Liver (tissue), 8 donors: ENCODE measurements at regions not wholly inside any gene's neighbourhood (a gene's known extent, or its start where the extent isn't known, plus 50 kb on each side); places are given as distances from the start of the nearest gene placed in this dataset.

Experiments used
- DNase-seq: peaks from one replicate; pipeline ENCODE4 v3.0.0-alpha.2; 2017; ENCODE audit warnings: low spot score
- H3K27ac ChIP-seq, 2 donors: one replicate each; pipeline ENCODE4 v1.7.0; 2013; ENCODE audit warnings: inconsistent platforms in 2 of 2, low read length in 2 of 2, control low read depth in 1 of 2, low read depth in 1 of 2, mild to moderate bottlenecking in 1 of 2
- H3K27me3 ChIP-seq, 4 donors: one replicate each; pipeline versions ENCODE4 v1.6.1 to v1.7.0; 2013; ENCODE audit warnings: low read length in 3 of 4, inconsistent platforms in 1 of 4, mild to moderate bottlenecking in 1 of 4, moderate library complexity in 1 of 4; ENCODE audit not compliant: control insufficient read depth in 4 of 4, insufficient read depth in 4 of 4
- H3K36me3 ChIP-seq, 4 donors: one replicate each; pipeline versions ENCODE4 v1.6.1 to v1.7.0; 2013; ENCODE audit warnings: low read length in 3 of 4, mild to moderate bottlenecking in 3 of 4, low read depth in 1 of 4, moderate library complexity in 1 of 4; ENCODE audit not compliant: control insufficient read depth in 4 of 4, insufficient read depth in 3 of 4
- H3K4me1 ChIP-seq, 4 donors: one replicate each; pipeline versions ENCODE4 v1.6.1 to v1.7.0; 2013; ENCODE audit warnings: low read length in 3 of 4, mild to moderate bottlenecking in 3 of 4, moderate library complexity in 1 of 4; ENCODE audit not compliant: control insufficient read depth in 4 of 4, insufficient read depth in 4 of 4
- H3K4me3 ChIP-seq, 3 donors: one replicate each; pipeline versions ENCODE4 v1.6.1 to v1.7.0; 2013; ENCODE audit warnings: low read length in 3 of 3, control low read depth in 1 of 3, low read depth in 1 of 3, mild to moderate bottlenecking in 1 of 3
- H3K9ac ChIP-seq, 2 donors: one replicate each; pipeline ENCODE4 v1.7.0; 2013; ENCODE audit warnings: low read length in 2 of 2, mild to moderate bottlenecking in 2 of 2, moderate library complexity in 2 of 2, control low read depth in 1 of 2, low read depth in 1 of 2
- H3K9me3 ChIP-seq, 4 donors: one replicate each; pipeline versions ENCODE4 v1.6.1 to v1.7.0; 2013; ENCODE audit warnings: low read length in 3 of 4; ENCODE audit not compliant: control insufficient read depth in 4 of 4
- ATF3 ChIP-seq: IDR thresholded peaks from 2 replicates; pipeline ENCODE4 v1.6.1; 2016; ENCODE audit warnings: antibody characterized with exemption
- EGR1 ChIP-seq, 2 donors: IDR thresholded peaks; 2 replicates each; pipeline ENCODE4 v1.6.1; 2016 to 2018; ENCODE audit warnings: antibody characterized with exemption in 2 of 2, low read depth in 2 of 2
- FOXA1 ChIP-seq: IDR thresholded peaks from 2 replicates; pipeline ENCODE4 v1.6.1; 2016; ENCODE audit warnings: antibody characterized with exemption
- GABPA ChIP-seq, 2 donors: IDR thresholded peaks in 1 of 2; conservative IDR thresholded peaks in 1 of 2; 2 replicates each; pipeline ENCODE4 v1.6.1; 2016; ENCODE audit warnings: antibody characterized with exemption in 2 of 2, mild to moderate bottlenecking in 1 of 2, moderate library complexity in 1 of 2
- HNF4A ChIP-seq, 2 donors: conservative IDR thresholded peaks; 2 replicates each; pipeline ENCODE4 v1.6.1; 2016; ENCODE audit warnings: antibody characterized with exemption in 2 of 2, mild to moderate bottlenecking in 2 of 2
- HNF4G ChIP-seq: IDR thresholded peaks from 2 replicates; pipeline ENCODE4 v1.6.1; 2016; ENCODE audit warnings: antibody characterized with exemption
- JUND ChIP-seq, 2 donors: IDR thresholded peaks; 2 replicates each; pipeline ENCODE4 v1.6.1; 2016; ENCODE audit warnings: antibody characterized with exemption in 2 of 2
- NR2F2 ChIP-seq: IDR thresholded peaks from 2 replicates; pipeline ENCODE4 v1.6.1; 2016; ENCODE audit warnings: antibody characterized with exemption
- RAD21 ChIP-seq, 2 donors: IDR thresholded peaks; 2 replicates each; pipeline ENCODE4 v1.6.1; 2016; ENCODE audit warnings: antibody characterized with exemption in 2 of 2, mild to moderate bottlenecking in 2 of 2
- SP1 ChIP-seq: IDR thresholded peaks from 2 replicates; pipeline ENCODE4 v1.6.1; 2018; ENCODE audit warnings: antibody characterized with exemption, mild to moderate bottlenecking
- TAF1 ChIP-seq: conservative IDR thresholded peaks from 2 replicates; pipeline ENCODE4 v1.6.1; 2016; ENCODE audit warnings: antibody characterized with exemption, mild to moderate bottlenecking
- YY1 ChIP-seq: IDR thresholded peaks from 2 replicates; pipeline ENCODE4 v1.6.1; 2016; ENCODE audit warnings: antibody characterized with exemption, mild to moderate bottlenecking
- ZBTB33 ChIP-seq: IDR thresholded peaks from 2 replicates; pipeline ENCODE4 v1.6.1; 2016; ENCODE audit warnings: antibody characterized with exemption
- WGBS: extraction: QIAGEN DNeasy Blood & Tissue Kit; methylation state at CpG from one replicate; pipeline ENCODE4 v1.1.7; 2013; 5-methylcytosine and 5-hydroxymethylcytosine counted together
- TF ChIP-seq, protein P1 (sequence below): IDR thresholded peaks from 2 replicates; pipeline ENCODE4 v1.6.1; 2016; ENCODE audit warnings: antibody characterized with exemption
- TF ChIP-seq, protein P2 (sequence below): IDR thresholded peaks from 2 replicates; pipeline ENCODE4 v1.6.1; 2016; ENCODE audit warnings: antibody characterized with exemption, mild to moderate bottlenecking
- TF ChIP-seq, protein P3 (sequence below): fragments of 150-350 bp; IDR thresholded peaks from 2 replicates; pipeline ENCODE4 v1.5.1; 2017; ENCODE audit warnings: improper control_type of control experiment, low read depth, low read length; ENCODE audit not compliant: missing input control
- donor health status: healthy.
- donor health status: healthy.
- donor health status: healthy.
- donor health status: healthy.
- donor health status: healthy.

DNA sequence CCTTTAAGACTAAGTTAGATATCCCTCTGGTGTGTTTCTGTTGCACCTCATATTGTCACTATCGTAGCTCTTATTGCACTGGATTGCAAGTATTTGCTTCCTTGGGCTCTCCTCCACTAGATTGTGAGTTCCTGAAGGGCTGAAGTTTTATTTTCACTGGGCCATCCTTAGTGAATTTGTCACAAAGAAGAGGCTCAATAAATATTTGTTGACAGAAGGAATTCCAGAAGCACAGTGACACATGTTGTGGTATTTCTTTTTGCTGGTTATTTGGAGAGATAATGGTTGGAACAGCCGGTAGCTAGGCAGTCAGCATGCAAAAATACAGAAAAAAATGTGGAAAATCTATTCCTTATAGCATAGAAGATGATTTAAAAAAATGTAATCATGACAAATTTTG lies 129.9 kb upstream of the ZRANB2 start (continued):
- no peak for TF ChIP-seq EGR1 (IDR thresholded peaks at IDR 0.05; ENCODE audit: low read depth in 2 of 2)
- no peak for TF ChIP-seq HNF4G

DNA sequence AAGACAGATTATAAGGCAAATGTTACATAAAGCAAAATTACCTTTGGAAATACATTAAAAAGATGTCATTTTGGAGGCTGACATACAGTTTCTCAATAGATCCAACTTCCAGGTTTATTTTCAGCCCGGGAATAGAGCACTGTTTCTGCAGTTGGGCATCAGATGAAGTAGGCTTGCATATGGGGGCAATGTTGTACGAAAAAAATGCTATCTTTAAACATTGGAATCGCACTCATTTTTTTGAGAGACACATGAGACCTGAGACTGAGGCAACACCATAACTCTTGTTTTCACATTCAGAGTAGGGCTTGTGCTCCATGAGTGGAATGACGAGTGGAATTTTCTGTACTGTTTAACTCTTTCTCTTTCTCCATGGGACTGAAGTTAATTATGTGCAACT lies 122.4 kb upstream of the ZRANB2 start:
- TF ChIP-seq FOXA1 (no peak), RAD21 (IDR thresholded peaks at IDR 0.05) (no peak), HNF4A (conservative IDR thresholded peaks at IDR 0.05) (no peak), HNF4G (no peak), ATF3 (no peak), NR2F2 (no peak), SP1 (no peak), GABPA (IDR thresholded peaks at IDR 0.05 in 1 of 2, conservative IDR thresholded peaks at IDR 0.05 in 1 of 2) (no peak), ZBTB33 (no peak), JUND (IDR thresholded peaks at IDR 0.05) (no peak), YY1 (no peak), TAF1 (no peak)
- TF ChIP-seq, protein P1, sequence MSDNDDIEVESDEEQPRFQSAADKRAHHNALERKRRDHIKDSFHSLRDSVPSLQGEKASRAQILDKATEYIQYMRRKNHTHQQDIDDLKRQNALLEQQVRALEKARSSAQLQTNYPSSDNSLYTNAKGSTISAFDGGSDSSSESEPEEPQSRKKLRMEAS = no peak
- TF ChIP-seq, protein P2, sequence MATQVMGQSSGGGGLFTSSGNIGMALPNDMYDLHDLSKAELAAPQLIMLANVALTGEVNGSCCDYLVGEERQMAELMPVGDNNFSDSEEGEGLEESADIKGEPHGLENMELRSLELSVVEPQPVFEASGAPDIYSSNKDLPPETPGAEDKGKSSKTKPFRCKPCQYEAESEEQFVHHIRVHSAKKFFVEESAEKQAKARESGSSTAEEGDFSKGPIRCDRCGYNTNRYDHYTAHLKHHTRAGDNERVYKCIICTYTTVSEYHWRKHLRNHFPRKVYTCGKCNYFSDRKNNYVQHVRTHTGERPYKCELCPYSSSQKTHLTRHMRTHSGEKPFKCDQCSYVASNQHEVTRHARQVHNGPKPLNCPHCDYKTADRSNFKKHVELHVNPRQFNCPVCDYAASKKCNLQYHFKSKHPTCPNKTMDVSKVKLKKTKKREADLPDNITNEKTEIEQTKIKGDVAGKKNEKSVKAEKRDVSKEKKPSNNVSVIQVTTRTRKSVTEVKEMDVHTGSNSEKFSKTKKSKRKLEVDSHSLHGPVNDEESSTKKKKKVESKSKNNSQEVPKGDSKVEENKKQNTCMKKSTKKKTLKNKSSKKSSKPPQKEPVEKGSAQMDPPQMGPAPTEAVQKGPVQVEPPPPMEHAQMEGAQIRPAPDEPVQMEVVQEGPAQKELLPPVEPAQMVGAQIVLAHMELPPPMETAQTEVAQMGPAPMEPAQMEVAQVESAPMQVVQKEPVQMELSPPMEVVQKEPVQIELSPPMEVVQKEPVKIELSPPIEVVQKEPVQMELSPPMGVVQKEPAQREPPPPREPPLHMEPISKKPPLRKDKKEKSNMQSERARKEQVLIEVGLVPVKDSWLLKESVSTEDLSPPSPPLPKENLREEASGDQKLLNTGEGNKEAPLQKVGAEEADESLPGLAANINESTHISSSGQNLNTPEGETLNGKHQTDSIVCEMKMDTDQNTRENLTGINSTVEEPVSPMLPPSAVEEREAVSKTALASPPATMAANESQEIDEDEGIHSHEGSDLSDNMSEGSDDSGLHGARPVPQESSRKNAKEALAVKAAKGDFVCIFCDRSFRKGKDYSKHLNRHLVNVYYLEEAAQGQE = no peak
- TF ChIP-seq, protein P3, sequence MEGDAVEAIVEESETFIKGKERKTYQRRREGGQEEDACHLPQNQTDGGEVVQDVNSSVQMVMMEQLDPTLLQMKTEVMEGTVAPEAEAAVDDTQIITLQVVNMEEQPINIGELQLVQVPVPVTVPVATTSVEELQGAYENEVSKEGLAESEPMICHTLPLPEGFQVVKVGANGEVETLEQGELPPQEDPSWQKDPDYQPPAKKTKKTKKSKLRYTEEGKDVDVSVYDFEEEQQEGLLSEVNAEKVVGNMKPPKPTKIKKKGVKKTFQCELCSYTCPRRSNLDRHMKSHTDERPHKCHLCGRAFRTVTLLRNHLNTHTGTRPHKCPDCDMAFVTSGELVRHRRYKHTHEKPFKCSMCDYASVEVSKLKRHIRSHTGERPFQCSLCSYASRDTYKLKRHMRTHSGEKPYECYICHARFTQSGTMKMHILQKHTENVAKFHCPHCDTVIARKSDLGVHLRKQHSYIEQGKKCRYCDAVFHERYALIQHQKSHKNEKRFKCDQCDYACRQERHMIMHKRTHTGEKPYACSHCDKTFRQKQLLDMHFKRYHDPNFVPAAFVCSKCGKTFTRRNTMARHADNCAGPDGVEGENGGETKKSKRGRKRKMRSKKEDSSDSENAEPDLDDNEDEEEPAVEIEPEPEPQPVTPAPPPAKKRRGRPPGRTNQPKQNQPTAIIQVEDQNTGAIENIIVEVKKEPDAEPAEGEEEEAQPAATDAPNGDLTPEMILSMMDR = no peak
- Histone ChIP-seq H3K4me3 (no peak overlapping the region), H3K9ac (no peak overlapping the region), H3K4me1 (no peaks in the 10 kb centered on the region), H3K27me3 (no peaks in the 10 kb centered on the region), H3K9me3 (no peaks in the 10 kb centered on the region), H3K36me3 (no peaks in the 10 kb centered on the region), H3K27ac (no peak overlapping the region)
- 88% methylated on average over 4 of the region's 4 CpGs for WGBS
- no peak for DNase-seq
